Mammary epithelial cell (primary cell): ENCODE measurements at regions not wholly inside any gene's neighbourhood (a gene's known extent, or its start where the extent isn't known, plus 50 kb on each side); places are given as distances from the start of the nearest gene placed in this dataset.

Experiments
- CTCF ChIP-seq, 2 donors: IDR thresholded peaks in 1 of 2; conservative IDR thresholded peaks in 1 of 2; 2 replicates each; pipeline ENCODE4 v1.5.1; 2011 to 2012; ENCODE audit warnings: inconsistent platforms in 2 of 2, low read length in 2 of 2, mild to moderate bottlenecking in 2 of 2, control low read depth in 1 of 2, low read depth in 1 of 2; ENCODE audit not compliant: insufficient read depth in 1 of 2; ENCODE audit errors: extremely low read depth in 1 of 2
- EZH2 ChIP-seq: IDR thresholded peaks from 2 replicates; pipeline ENCODE4 v1.6.1; 2012; ENCODE audit warnings: low read length, inconsistent platforms, borderline replicate concordance

DNA sequence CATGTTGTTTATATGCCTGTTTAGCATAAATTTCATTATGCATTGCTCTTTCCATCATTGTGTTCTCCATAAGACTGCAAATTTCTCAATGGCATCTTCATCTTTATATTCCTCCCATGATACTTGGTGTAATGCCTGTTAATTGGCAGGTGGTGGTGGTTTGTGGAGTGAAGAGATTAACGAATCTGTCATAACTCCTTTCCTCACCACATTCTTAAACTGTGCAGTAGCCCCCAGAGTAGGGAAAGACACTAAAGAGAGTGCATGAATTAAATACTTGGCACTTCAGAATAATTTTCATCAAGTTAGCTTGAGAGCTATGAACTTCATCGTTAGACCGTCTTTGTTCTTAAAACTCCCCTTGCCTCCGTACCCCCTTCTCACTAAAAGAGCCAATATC lies 329.7 kb downstream of the HS3ST3B1 start:
- no peak for TF ChIP-seq CTCF (conservative IDR thresholded peaks at IDR 0.05 in 1 of 2, IDR thresholded peaks at IDR 0.05 in 1 of 2; ENCODE audit: extremely low read depth in 1 of 2, insufficient read depth in 1 of 2, low read depth in 1 of 2, low read length in 2 of 2)
- no peak for TF ChIP-seq EZH2
